MG63 (cell line): ENCODE measurements at regions not wholly inside any gene's neighbourhood (a gene's known extent, or its start where the extent isn't known, plus 50 kb on each side); places are given as distances from the start of the nearest gene placed in this dataset.
"Not testable (repeated sequence)": the region's sequence is repeated elsewhere in the genome, so short reads cannot be mapped to it uniquely, and the experiment has no call there.

Source experiments
- DNase-seq: peaks from one replicate; pipeline ENCODE4 v3.0.0-alpha.2; 2020
- H3K27me3 ChIP-seq: fragments of 250-450 bp; sonication (Bioruptor Pico); 2 replicates; pipeline ENCODE4 v1.5.1; 2020; ENCODE audit warnings: mild to moderate bottlenecking, moderate library complexity
- H3K36me3 ChIP-seq: fragments of 250-450 bp; sonication (Bioruptor Pico); 2 replicates; pipeline ENCODE4 v1.5.1; 2020; ENCODE audit warnings: mild to moderate bottlenecking, moderate library complexity
- H3K4me3 ChIP-seq: fragments of 250-450 bp; sonication (Bioruptor Pico); 2 replicates; pipeline ENCODE4 v1.5.1; 2020; ENCODE audit warnings: mild to moderate bottlenecking, moderate library complexity
- H3K9me3 ChIP-seq: fragments of 250-450 bp; sonication (Bioruptor Pico); 2 replicates; pipeline ENCODE4 v1.5.1; 2020; ENCODE audit warnings: mild to moderate bottlenecking, moderate library complexity

GRCh38 chr15:75792236-75792635 is 51.0 kb upstream of the UBE2Q2 start:
- H3K9me3 ChIP-seq, H3K36me3 ChIP-seq, H3K4me3 ChIP-seq, H3K27me3 ChIP-seq, DNase-seq: not testable (repeated sequence)

GRCh38 chr15:75791337-75791713 is 51.9 kb upstream of the UBE2Q2 start:
- H3K27me3 ChIP-seq = peaks cover 9% of the 10 kb centered on the region
- no peak for DNase-seq
- H3K4me3 ChIP-seq = no peak overlapping the region
- H3K9me3 ChIP-seq = no peaks in the 10 kb centered on the region
- no peaks in the 10 kb centered on the region for H3K36me3 ChIP-seq

- Histone ChIP-seq H3K9me3 (no peaks in the 10 kb centered on the region), H3K27me3 (peaks cover 9% of the 10 kb centered on the region), H3K4me3 (no peak overlapping the region), H3K36me3 (no peaks in the 10 kb centered on the region)
- DNase-seq = no peak
Measured at GRCh38 chr15:75790631-75791336, 52.5 kb upstream of the UBE2Q2 start.

GRCh38 chr15:75786575-75786947 is 56.7 kb upstream of the UBE2Q2 start:
- no peaks in the 10 kb centered on the region for H3K9me3 ChIP-seq
- no peak overlapping the region for H3K4me3 ChIP-seq
- H3K36me3 ChIP-seq = no peaks in the 10 kb centered on the region
- peaks cover 9% of the 10 kb centered on the region for H3K27me3 ChIP-seq
- DNase-seq = no peak

- DNase-seq = peak; percentile 9
- H3K9me3 ChIP-seq = no peaks in the 10 kb centered on the region
- peaks cover 9% of the 10 kb centered on the region for H3K27me3 ChIP-seq
- no peak overlapping the region for H3K4me3 ChIP-seq
- H3K36me3 ChIP-seq = no peaks in the 10 kb centered on the region
Measured at GRCh38 chr15:75785771-75786574, 57.3 kb upstream of the UBE2Q2 start.

GRCh38 chr15:75784511-75785480 is 58.5 kb upstream of the UBE2Q2 start:
- DNase-seq, H3K4me3 ChIP-seq, H3K27me3 ChIP-seq, H3K9me3 ChIP-seq, H3K36me3 ChIP-seq: not testable (repeated sequence)

GRCh38 chr15:75783566-75783965 is 59.7 kb upstream of the UBE2Q2 start:
- DNase-seq, H3K27me3 ChIP-seq, H3K9me3 ChIP-seq, H3K4me3 ChIP-seq, H3K36me3 ChIP-seq: not testable (repeated sequence)

GRCh38 chr15:75782926-75783325 is 60.3 kb upstream of the UBE2Q2 start:
- Histone ChIP-seq H3K27me3 (peaks cover 6% of the 10 kb centered on the region), H3K4me3 (no peak overlapping the region), H3K9me3 (no peaks in the 10 kb centered on the region), H3K36me3 (no peaks in the 10 kb centered on the region)
- DNase-seq = no peak

GRCh38 chr15:75780995-75781394 is 62.3 kb upstream of the UBE2Q2 start:
- H3K4me3 ChIP-seq, H3K27me3 ChIP-seq, H3K9me3 ChIP-seq, H3K36me3 ChIP-seq, DNase-seq: not testable (repeated sequence)

- H3K4me3 ChIP-seq = no peak overlapping the region
- DNase-seq = no peak
- no peaks in the 10 kb centered on the region for H3K9me3 ChIP-seq
- H3K27me3 ChIP-seq = no peaks in the 10 kb centered on the region
- no peaks in the 10 kb centered on the region for H3K36me3 ChIP-seq
Measured at GRCh38 chr15:75779504-75779903, 63.7 kb upstream of the UBE2Q2 start.

GRCh38 chr15:75776871-75777610 is 64.4 kb upstream of the CSPG4 start:
- not testable (repeated sequence) for H3K27me3 ChIP-seq, H3K4me3 ChIP-seq, H3K9me3 ChIP-seq, H3K36me3 ChIP-seq
- DNase-seq = peak; percentile 39

GRCh38 chr15:75776065-75776423 is 63.4 kb upstream of the CSPG4 start:
- H3K36me3 ChIP-seq = no peaks in the 10 kb centered on the region
- DNase-seq = peak; percentile 26
- no peaks in the 10 kb centered on the region for H3K9me3 ChIP-seq
- H3K27me3 ChIP-seq = no peaks in the 10 kb centered on the region
- H3K4me3 ChIP-seq = no peak overlapping the region

GRCh38 chr15:75775296-75776064 is 62.8 kb upstream of the CSPG4 start:
- Histone ChIP-seq H3K36me3 (no peaks in the 10 kb centered on the region), H3K27me3 (no peaks in the 10 kb centered on the region), H3K9me3 (no peaks in the 10 kb centered on the region), H3K4me3 (no peak overlapping the region)
- peak; percentile 9 for DNase-seq

GRCh38 chr15:75773974-75774373 is 61.3 kb upstream of the CSPG4 start:
- not testable (repeated sequence) for H3K4me3 ChIP-seq, DNase-seq, H3K9me3 ChIP-seq

GRCh38 chr15:75771054-75771453 is 58.4 kb upstream of the CSPG4 start:
- DNase-seq, H3K36me3 ChIP-seq: not testable (repeated sequence)

More at GRCh38 chr15:75773974-75774373, 61.3 kb upstream of the CSPG4 start:
- not testable (repeated sequence) for H3K27me3 ChIP-seq, H3K36me3 ChIP-seq

GRCh38 chr15:75770131-75770530 is 57.5 kb upstream of the CSPG4 start:
- H3K9me3 ChIP-seq = no peaks in the 10 kb centered on the region
- H3K36me3 ChIP-seq = no peaks in the 10 kb centered on the region
- H3K27me3 ChIP-seq = no peaks in the 10 kb centered on the region
- no peak overlapping the region for H3K4me3 ChIP-seq
- no peak for DNase-seq

More at GRCh38 chr15:75771054-75771453, 58.4 kb upstream of the CSPG4 start:
- H3K4me3 ChIP-seq, H3K9me3 ChIP-seq, H3K27me3 ChIP-seq: not testable (repeated sequence)
